GM12878 (cell line): ENCODE measurements at regions not wholly inside any gene's neighbourhood (a gene's known extent, or its start where the extent isn't known, plus 50 kb on each side); places are given as distances from the start of the nearest gene placed in this dataset.

Source experiments
- ATAC-seq: fragments of 200-7000 bp; cut with Tn5 transposase; 3 replicates; pipeline ENCODE4 v1.9.1; 2020; ENCODE audit warnings: mild to moderate bottlenecking, moderate library complexity
- BruUV-seq: library from RNA; stranded (reverse); fragments of 400-500 nt; replicated peaks from 2 replicates; lab custom pipeline; 2021; lab: Mats Ljungman, UMichigan
- CTCF ChIA-PET: fragments of 300-600 bp; sonication (Branson Sonifier 250); formaldehyde crosslinking; extraction: SDS; loops from one replicate; lab custom pipeline; 2021; ENCODE audit warnings: inconsistent platforms; lab: Yijun Ruan, JAX
- POLR2A ChIA-PET: fragments of 350-600 bp; formaldehyde crosslinking; extraction: SDS; loops from one replicate; lab custom pipeline; 2021; ENCODE audit warnings: inconsistent platforms; lab: Charles Lee
- RAD21 ChIA-PET: fragments of 300-600 bp; sonication (Branson Sonifier 250); formaldehyde crosslinking; loops from one replicate; lab custom pipeline; 2023; ENCODE audit warnings: antibody characterized with exemption; ENCODE audit not compliant: unreplicated experiment; lab: Charles Lee
- SMC1A ChIA-PET: fragments of 300-600 bp; sonication (Branson Sonifier 250); formaldehyde crosslinking; loops from one replicate; lab custom pipeline; 2023; ENCODE audit not compliant: unreplicated experiment, uncharacterized antibody; lab: Charles Lee
- DNase-seq: peaks from one replicate; pipeline ENCODE4 v3.0.0-alpha.2; 2011; ENCODE audit warnings: low read depth, low spot score
- FAIRE-seq: peaks from 3 replicates; lab custom pipeline; 2011; peaks lifted over from hg19 to GRCh38; lab: Jason Lieb, UNC
- H2AFZ ChIP-seq: 2 replicates; pipeline ENCODE4 v1.6.0; 2011; ENCODE audit warnings: low read depth, low read length, control low read depth; ENCODE audit not compliant: control insufficient read depth
- H3K27ac ChIP-seq: 2 replicates; pipeline ENCODE4 v1.5.1; 2011; ENCODE audit warnings: control low read depth; ENCODE audit not compliant: control insufficient read depth, insufficient read depth
- H3K27me3 ChIP-seq, 2 experiments: replicated peaks in 1 of 2; 2 replicates each; pipeline versions ENCODE4 v1.6.0 to v1.6.1; 2011; ENCODE audit warnings: low read length in 1 of 2; ENCODE audit not compliant: control insufficient read depth in 2 of 2, insufficient read depth in 2 of 2
- H3K36me3 ChIP-seq, 2 experiments: 2 replicates each; pipeline ENCODE4 v1.5.1; 2011; ENCODE audit warnings: low read length in 1 of 2; ENCODE audit not compliant: control insufficient read depth in 2 of 2, insufficient read depth in 2 of 2
- H3K4me1 ChIP-seq: 2 replicates; pipeline ENCODE4 v1.6.1; 2011; ENCODE audit warnings: mild to moderate bottlenecking, low read length, moderate library complexity, mixed read lengths; ENCODE audit not compliant: control insufficient read depth, insufficient read depth
- H3K4me2 ChIP-seq: 2 replicates; pipeline ENCODE4 v1.6.0; 2011; ENCODE audit warnings: control low read depth; ENCODE audit not compliant: control insufficient read depth, insufficient read depth
- H3K4me3 ChIP-seq: fragments of 200-600 bp; sonication (generic); 2 replicates; pipeline ENCODE4 v1.5.1; 2016
- H3K79me2 ChIP-seq: 2 replicates; pipeline ENCODE4 v1.6.0; 2011; ENCODE audit warnings: low read length; ENCODE audit not compliant: control insufficient read depth, insufficient read depth
- H3K9ac ChIP-seq: 2 replicates; pipeline ENCODE4 v1.8.0; 2011; ENCODE audit warnings: low read length, control low read depth, mixed read lengths; ENCODE audit not compliant: control insufficient read depth, insufficient read depth
- H3K9me3 ChIP-seq: replicated peaks from 3 replicates; pipeline ENCODE4 v1.5.1; 2011; ENCODE audit warnings: mild to moderate bottlenecking, low read length; ENCODE audit not compliant: control insufficient read depth, insufficient read depth
- H4K20me1 ChIP-seq: 2 replicates; pipeline ENCODE4 v1.6.0; 2011; ENCODE audit not compliant: control insufficient read depth, insufficient read depth
- MTA3 ChIP-seq: IDR thresholded peaks from 2 replicates; pipeline ENCODE4 v1.6.1; 2012; ENCODE audit warnings: low read length, inconsistent platforms, borderline replicate concordance
- NBN ChIP-seq: fragments of 450-650 bp; IDR thresholded peaks from 2 replicates; pipeline ENCODE4 v1.6.1; 2016
- SMAD1 ChIP-seq: fragments of 450-650 bp; IDR thresholded peaks from 2 replicates; pipeline ENCODE4 v1.6.1; 2018; ENCODE audit warnings: mild to moderate bottlenecking, low read depth; ENCODE audit not compliant: partially characterized antibody
- WGBS: methylation state at CpG from one replicate; pipeline ENCODE4 v1.1.6; 2016; ENCODE audit warnings: low lambda C conversion rate; ENCODE audit not compliant: insufficient replicate concordance, insufficient coverage; ENCODE audit errors: missing lambda C conversion rate; 5-methylcytosine and 5-hydroxymethylcytosine counted together
- in situ Hi-C: fragments of 300-500 bp; cut with MboI; formaldehyde crosslinking; loops from 9 replicates; pipeline ENCODE4 v1.14.3; 2018; ENCODE audit warnings: mixed read lengths
- intact Hi-C: fragments of 100-400 bp; cut with micrococcal nuclease; formaldehyde crosslinking; loops from one replicate; pipeline ENCODE4 v1.14.2; 2022; ENCODE audit not compliant: unreplicated experiment
- TF ChIP-seq, protein P1 (sequence below): fragments of 450-650 bp; IDR thresholded peaks from 2 replicates; pipeline ENCODE4 v1.6.1; 2016; ENCODE audit warnings: mild to moderate bottlenecking
- TF ChIP-seq, protein P2 (sequence below): fragments of 450-650 bp; IDR thresholded peaks from 2 replicates; pipeline ENCODE4 v1.6.1; 2017; ENCODE audit warnings: mild to moderate bottlenecking, moderate library complexity

DNA sequence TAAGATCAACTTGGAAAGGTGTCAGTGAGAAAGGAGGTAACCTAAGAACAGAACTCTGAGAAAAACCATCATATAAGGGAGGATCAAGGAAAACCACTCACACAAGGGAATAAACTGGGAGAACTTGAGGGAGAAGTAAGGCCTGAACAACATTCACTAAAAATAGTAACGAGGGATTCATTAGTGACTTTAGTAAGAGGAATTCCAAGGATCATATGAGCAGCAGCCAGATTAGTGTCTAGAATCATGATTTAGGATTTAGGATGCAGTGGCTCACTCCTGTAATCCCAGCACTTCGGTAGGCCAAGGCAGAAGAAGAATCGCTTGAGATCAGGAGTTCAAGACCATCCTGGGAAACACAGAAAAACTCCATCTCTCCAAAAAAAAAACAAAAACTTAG lies 376.5 kb upstream of the MARCKS start:
- Histone ChIP-seq H3K4me1 (no peaks in the 10 kb centered on the region), H3K27me3 (no peaks in the 10 kb centered on the region), H3K79me2 (no peaks in the 10 kb centered on the region), H3K4me3 (no peak overlapping the region), H3K9me3 (no peaks in the 10 kb centered on the region), H3K36me3 (no peaks in the 10 kb centered on the region), H3K4me2 (no peak overlapping the region), H3K9ac (no peak overlapping the region), H2AFZ (no peak overlapping the region), H4K20me1 (no peaks in the 10 kb centered on the region), H3K27ac (no peak overlapping the region)
- no TSS peak for BruUV-seq
- intact Hi-C loops (no loop called here), in situ Hi-C loops (no loop called here)
- POLR2A ChIA-PET: interaction anchor here (0.7 kb wide), 1 partner anchor 121 kb away, joined by 3 read pairs; no protein-coding TSS in a partner anchor
- WGBS: 79% methylated on average over 3 of the region's 3 CpGs
- SMC1A ChIA-PET: no interaction called here
- CTCF ChIA-PET: interaction anchor here (1.4 kb wide), 1 partner anchor 9 kb away, joined by 4 read pairs; no protein-coding TSS in a partner anchor
- DNase-seq (no peak), ATAC-seq (no peak), FAIRE-seq (no peak)
- TF ChIP-seq, protein P1, sequence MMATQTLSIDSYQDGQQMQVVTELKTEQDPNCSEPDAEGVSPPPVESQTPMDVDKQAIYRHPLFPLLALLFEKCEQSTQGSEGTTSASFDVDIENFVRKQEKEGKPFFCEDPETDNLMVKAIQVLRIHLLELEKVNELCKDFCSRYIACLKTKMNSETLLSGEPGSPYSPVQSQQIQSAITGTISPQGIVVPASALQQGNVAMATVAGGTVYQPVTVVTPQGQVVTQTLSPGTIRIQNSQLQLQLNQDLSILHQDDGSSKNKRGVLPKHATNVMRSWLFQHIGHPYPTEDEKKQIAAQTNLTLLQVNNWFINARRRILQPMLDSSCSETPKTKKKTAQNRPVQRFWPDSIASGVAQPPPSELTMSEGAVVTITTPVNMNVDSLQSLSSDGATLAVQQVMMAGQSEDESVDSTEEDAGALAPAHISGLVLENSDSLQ: no peak
- TF ChIP-seq, protein P2, sequence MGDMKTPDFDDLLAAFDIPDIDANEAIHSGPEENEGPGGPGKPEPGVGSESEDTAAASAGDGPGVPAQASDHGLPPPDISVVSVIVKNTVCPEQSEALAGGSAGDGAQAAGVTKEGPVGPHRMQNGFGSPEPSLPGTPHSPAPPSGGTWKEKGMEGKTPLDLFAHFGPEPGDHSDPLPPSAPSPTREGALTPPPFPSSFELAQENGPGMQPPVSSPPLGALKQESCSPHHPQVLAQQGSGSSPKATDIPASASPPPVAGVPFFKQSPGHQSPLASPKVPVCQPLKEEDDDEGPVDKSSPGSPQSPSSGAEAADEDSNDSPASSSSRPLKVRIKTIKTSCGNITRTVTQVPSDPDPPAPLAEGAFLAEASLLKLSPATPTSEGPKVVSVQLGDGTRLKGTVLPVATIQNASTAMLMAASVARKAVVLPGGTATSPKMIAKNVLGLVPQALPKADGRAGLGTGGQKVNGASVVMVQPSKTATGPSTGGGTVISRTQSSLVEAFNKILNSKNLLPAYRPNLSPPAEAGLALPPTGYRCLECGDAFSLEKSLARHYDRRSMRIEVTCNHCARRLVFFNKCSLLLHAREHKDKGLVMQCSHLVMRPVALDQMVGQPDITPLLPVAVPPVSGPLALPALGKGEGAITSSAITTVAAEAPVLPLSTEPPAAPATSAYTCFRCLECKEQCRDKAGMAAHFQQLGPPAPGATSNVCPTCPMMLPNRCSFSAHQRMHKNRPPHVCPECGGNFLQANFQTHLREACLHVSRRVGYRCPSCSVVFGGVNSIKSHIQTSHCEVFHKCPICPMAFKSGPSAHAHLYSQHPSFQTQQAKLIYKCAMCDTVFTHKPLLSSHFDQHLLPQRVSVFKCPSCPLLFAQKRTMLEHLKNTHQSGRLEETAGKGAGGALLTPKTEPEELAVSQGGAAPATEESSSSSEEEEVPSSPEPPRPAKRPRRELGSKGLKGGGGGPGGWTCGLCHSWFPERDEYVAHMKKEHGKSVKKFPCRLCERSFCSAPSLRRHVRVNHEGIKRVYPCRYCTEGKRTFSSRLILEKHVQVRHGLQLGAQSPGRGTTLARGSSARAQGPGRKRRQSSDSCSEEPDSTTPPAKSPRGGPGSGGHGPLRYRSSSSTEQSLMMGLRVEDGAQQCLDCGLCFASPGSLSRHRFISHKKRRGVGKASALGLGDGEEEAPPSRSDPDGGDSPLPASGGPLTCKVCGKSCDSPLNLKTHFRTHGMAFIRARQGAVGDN: no peak
- TF ChIP-seq MTA3 (no peak), SMAD1 (no peak), NBN (no peak)
- RAD21 ChIA-PET: no interaction called here
